ENCODE measurements at regions not wholly inside any gene's neighbourhood (a gene's known extent, or its start where the extent isn't known, plus 50 kb on each side); places are given as distances from the start of the nearest gene placed in this dataset.

DNA sequence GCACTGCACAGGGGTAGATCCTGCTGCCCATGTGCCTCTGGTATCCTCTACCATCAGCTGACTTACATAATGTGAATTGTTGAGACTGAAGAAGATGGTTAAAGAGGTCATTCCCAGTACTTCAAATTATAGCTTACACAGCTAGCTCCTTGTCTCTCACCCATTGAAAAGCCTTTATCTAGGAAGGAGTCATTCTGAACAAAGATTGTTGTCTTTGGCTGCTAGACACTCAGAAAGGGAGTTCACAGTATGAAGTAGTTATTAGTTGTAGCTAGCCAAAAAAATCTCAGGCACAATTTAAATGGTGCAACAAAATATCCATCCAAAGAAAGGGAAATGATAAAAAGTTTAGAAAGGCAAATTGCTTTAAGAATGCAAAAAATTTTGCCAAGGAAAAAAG, 102.0 kb upstream of the NREP start:
- no TSS peak for BruUV-seq (replicated peaks)
- POLR2A ChIA-PET (ENCODE audit: unreplicated experiment): no interaction called here
- no peak for TF ChIP-seq CEBPB (IDR thresholded peaks at IDR 0.05; ENCODE audit: low read depth, low read length)

More for the DNA sequence above, 102.0 kb upstream of the NREP start:
- dilution Hi-C loops (cut with HindIII; ENCODE audit: low sequenced_read_pairs, unreplicated experiment) (no loop called here), intact Hi-C loops (cut with micrococcal nuclease) (loop anchor here (5.0 to 10.0 kb wide), 2 partner anchors 288 to 304 kb away; no protein-coding TSS in a partner anchor), in situ Hi-C loops (cut with MboI; ENCODE audit: low sequenced_read_pairs) (no loop called here)
- H3K14ac ChIP-seq (replicated peaks; ENCODE audit: low read depth, low read length): no peak overlapping the region
- H2BK120ac ChIP-seq (ENCODE audit: low read depth, low read length): no peak overlapping the region
- H4K8ac ChIP-seq (ENCODE audit: low read depth in 2 of 2, low read length in 2 of 2): no peak overlapping the region
- no peak overlapping the region for H3K27ac ChIP-seq (ENCODE audit: insufficient read depth, low read length)
- H3K23ac ChIP-seq (ENCODE audit: low read depth, low read length): no peak overlapping the region
- peak overlapping the region; percentile 44; the same call in 1 of the 2 replicates for H4K5ac ChIP-seq (ENCODE audit: low read depth, low read length)
- CTCF ChIA-PET: no interaction called here
- no peak overlapping the region for H2AK5ac ChIP-seq (ENCODE audit: low read depth, low read length)
- no peak for ATAC-seq (ENCODE audit: low read depth)
- H2BK15ac ChIP-seq (ENCODE audit: low read depth, low read length): no peak overlapping the region
- no peak overlapping the region for H3K9ac ChIP-seq (ENCODE audit: low read depth, low read length)
- DNase-seq: peak; percentile 65
- H3K18ac ChIP-seq (ENCODE audit: low read depth, low read length): peak overlapping the region; percentile 9; the same call in 1 of the 2 replicates
- H4K20me1 ChIP-seq (ENCODE audit: insufficient read depth, low read length): no peaks in the 10 kb centered on the region
- H4K91ac ChIP-seq (ENCODE audit: insufficient read depth, low read depth, low read length): no peak overlapping the region
- no peaks in the 10 kb centered on the region for H3K79me1 ChIP-seq (ENCODE audit: low read depth in 1 of 2, low read length in 2 of 2)
- H2AK9ac ChIP-seq (replicated peaks; ENCODE audit: low read depth, low read length, poor library complexity): no peak overlapping the region
- no peak overlapping the region for H3K4me3 ChIP-seq (ENCODE audit: insufficient read depth, low read depth, low read length)
- H3K4ac ChIP-seq (ENCODE audit: low read depth, low read length): no peak overlapping the region
- no peak overlapping the region for H2BK5ac ChIP-seq (ENCODE audit: low read depth, low read length, poor library complexity, severe bottlenecking)
- H3K27me3 ChIP-seq (ENCODE audit: control insufficient read depth, insufficient read depth, low read length): no peaks in the 10 kb centered on the region
- no peak overlapping the region for H3K4me2 ChIP-seq (ENCODE audit: low read depth, low read length)
- no peak overlapping the region for H2AFZ ChIP-seq (replicated peaks; ENCODE audit: low read length, poor library complexity)
- H3K9me1 ChIP-seq (ENCODE audit: insufficient read depth, low read length): peaks cover 3% of the 10 kb centered on the region; the same call in 1 of the 2 replicates
- peaks cover 11% of the 10 kb centered on the region for H3K4me1 ChIP-seq (ENCODE audit: control insufficient read depth, insufficient read depth, low read length)
- no peaks in the 10 kb centered on the region for H3K36me3 ChIP-seq (ENCODE audit: control insufficient read depth, insufficient read depth, low read length)
- no peaks in the 10 kb centered on the region for H3K9me3 ChIP-seq (ENCODE audit: control insufficient read depth, insufficient read depth, low read length)
- no peak overlapping the region for H3K56ac ChIP-seq (ENCODE audit: extremely low read depth, insufficient read depth, low read length)
- H2BK20ac ChIP-seq (ENCODE audit: low read depth, low read length): no peak overlapping the region
